DOHH2 (cell line): ENCODE measurements at regions not wholly inside any gene's neighbourhood (a gene's known extent, or its start where the extent isn't known, plus 50 kb on each side); places are given as distances from the start of the nearest gene placed in this dataset.

Experiments used
- H3F3A ChIP-seq: fragments of 200-600 bp; sonication (generic), shearing (Covaris generic); 2 replicates; pipeline ENCODE4 v1.6.0; 2016; ENCODE audit warnings: antibody characterized with exemption, mild to moderate bottlenecking; ENCODE audit not compliant: control insufficient read depth, insufficient read depth
- H3K27ac ChIP-seq: fragments of 200-600 bp; sonication (generic); 2 replicates; pipeline ENCODE4 v1.5.1; 2014; ENCODE audit warnings: low read depth, mild to moderate bottlenecking, low read length, moderate library complexity
- H3K27me3 ChIP-seq: fragments of 200-600 bp; sonication (generic); 2 replicates; pipeline ENCODE4 v1.6.1; 2014; ENCODE audit warnings: mild to moderate bottlenecking, low read length, mixed read lengths; ENCODE audit not compliant: control insufficient read depth
- H3K36me3 ChIP-seq: fragments of 200-600 bp; sonication (generic); 2 replicates; pipeline ENCODE4 v1.6.1; 2014; ENCODE audit warnings: mild to moderate bottlenecking, low read length, moderate library complexity, mixed read lengths; ENCODE audit not compliant: control insufficient read depth
- H3K4me1 ChIP-seq: fragments of 200-600 bp; sonication (generic); 2 replicates; pipeline ENCODE4 v1.6.1; 2014; ENCODE audit warnings: mild to moderate bottlenecking, low read length, mixed read lengths; ENCODE audit not compliant: control insufficient read depth
- H3K4me2 ChIP-seq: fragments of 200-600 bp; sonication (generic); 2 replicates; pipeline ENCODE4 v1.6.0; 2014; ENCODE audit warnings: mild to moderate bottlenecking, low read length, moderate library complexity
- H3K4me3 ChIP-seq: fragments of 200-600 bp; sonication (generic); 2 replicates; pipeline ENCODE4 v1.5.1; 2014; ENCODE audit warnings: mild to moderate bottlenecking, low read length, mixed read lengths
- H3K79me2 ChIP-seq: fragments of 200-600 bp; sonication (generic); 2 replicates; pipeline ENCODE4 v1.6.1; 2014; ENCODE audit warnings: mild to moderate bottlenecking, low read length, mixed read lengths; ENCODE audit not compliant: control insufficient read depth
- H3K9me2 ChIP-seq: fragments of 200-600 bp; sonication (generic); replicated peaks from 2 replicates; pipeline ENCODE4 v1.6.1; 2014; ENCODE audit warnings: mild to moderate bottlenecking, low read length, mixed read lengths; ENCODE audit not compliant: control insufficient read depth
- H3K9me3 ChIP-seq: fragments of 200-600 bp; sonication (generic); 2 replicates; pipeline ENCODE4 v1.6.1; 2014; ENCODE audit warnings: antibody characterized with exemption, low read length, mixed read lengths; ENCODE audit not compliant: control insufficient read depth, insufficient read depth
- H4K20me1 ChIP-seq: fragments of 200-600 bp; sonication (generic); 2 replicates; pipeline ENCODE4 v1.6.0; 2014; ENCODE audit warnings: low read depth, mild to moderate bottlenecking, antibody characterized with exemption, low read length, moderate library complexity; ENCODE audit not compliant: control insufficient read depth, insufficient read depth
- EZH2phosphoT487 ChIP-seq: fragments of 200-600 bp; sonication (generic); IDR thresholded peaks from 2 replicates; pipeline ENCODE4 v1.6.1; 2017; ENCODE audit warnings: borderline replicate concordance, mild to moderate bottlenecking, antibody characterized with exemption, low read length, moderate library complexity, mixed read lengths
- TF ChIP-seq, protein P1 (sequence below): fragments of 200-600 bp; sonication (generic); IDR thresholded peaks from one replicate; pipeline ENCODE4 v1.5.1; 2014; ENCODE audit warnings: antibody characterized with exemption, mild to moderate bottlenecking, low read depth, low read length; ENCODE audit not compliant: poor library complexity, severe bottlenecking

DNA sequence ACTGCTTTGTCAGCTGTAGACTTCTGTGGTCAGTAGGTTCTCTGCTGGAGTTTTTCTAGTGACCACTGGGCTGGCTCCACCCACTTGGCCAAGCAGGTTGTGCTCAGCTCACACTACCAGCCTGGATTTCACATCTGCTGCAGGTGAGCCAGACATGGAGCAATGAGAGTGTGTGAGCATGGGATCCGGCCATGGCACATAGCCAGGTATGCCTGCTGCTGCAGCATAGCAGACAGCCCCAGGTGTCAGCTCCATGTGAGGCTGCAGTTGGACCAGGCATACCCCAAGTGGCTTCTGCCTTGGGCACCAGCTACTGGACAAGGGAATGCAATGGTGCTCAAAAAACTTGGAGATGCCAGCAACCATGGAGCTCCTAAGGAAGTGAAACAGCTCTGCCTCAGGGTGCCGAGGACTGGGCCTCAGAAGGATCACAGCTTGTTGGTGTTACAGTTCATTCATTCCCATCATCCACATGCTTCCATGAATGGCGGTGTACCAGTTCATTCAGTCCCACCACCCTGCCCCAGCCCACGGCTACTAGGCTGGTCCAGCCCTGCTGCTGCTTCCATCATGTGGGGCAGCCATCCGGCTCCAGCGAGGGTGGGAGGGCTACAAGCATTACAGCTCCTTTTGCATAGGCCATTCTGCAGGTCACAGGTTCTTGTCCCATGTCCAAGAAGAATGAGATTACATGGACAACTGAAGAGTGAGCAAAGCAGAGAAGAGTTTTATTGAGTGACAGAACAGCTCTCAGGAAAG lies 389.1 kb upstream of the PCDH7 start:
- Histone ChIP-seq H3K4me3 (no peak overlapping the region), H3F3A (no peaks in the 10 kb centered on the region), H3K4me2 (no peak overlapping the region), H3K9me2 (no peaks in the 10 kb centered on the region), H3K36me3 (no peaks in the 10 kb centered on the region), H3K27ac (no peak overlapping the region), H4K20me1 (no peaks in the 10 kb centered on the region), H3K4me1 (no peaks in the 10 kb centered on the region), H3K27me3 (no peaks in the 10 kb centered on the region), H3K9me3 (peaks cover 13% of the 10 kb centered on the region), H3K79me2 (no peaks in the 10 kb centered on the region)
- TF ChIP-seq, protein P1, sequence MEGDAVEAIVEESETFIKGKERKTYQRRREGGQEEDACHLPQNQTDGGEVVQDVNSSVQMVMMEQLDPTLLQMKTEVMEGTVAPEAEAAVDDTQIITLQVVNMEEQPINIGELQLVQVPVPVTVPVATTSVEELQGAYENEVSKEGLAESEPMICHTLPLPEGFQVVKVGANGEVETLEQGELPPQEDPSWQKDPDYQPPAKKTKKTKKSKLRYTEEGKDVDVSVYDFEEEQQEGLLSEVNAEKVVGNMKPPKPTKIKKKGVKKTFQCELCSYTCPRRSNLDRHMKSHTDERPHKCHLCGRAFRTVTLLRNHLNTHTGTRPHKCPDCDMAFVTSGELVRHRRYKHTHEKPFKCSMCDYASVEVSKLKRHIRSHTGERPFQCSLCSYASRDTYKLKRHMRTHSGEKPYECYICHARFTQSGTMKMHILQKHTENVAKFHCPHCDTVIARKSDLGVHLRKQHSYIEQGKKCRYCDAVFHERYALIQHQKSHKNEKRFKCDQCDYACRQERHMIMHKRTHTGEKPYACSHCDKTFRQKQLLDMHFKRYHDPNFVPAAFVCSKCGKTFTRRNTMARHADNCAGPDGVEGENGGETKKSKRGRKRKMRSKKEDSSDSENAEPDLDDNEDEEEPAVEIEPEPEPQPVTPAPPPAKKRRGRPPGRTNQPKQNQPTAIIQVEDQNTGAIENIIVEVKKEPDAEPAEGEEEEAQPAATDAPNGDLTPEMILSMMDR = no peak
- TF ChIP-seq EZH2phosphoT487 = no peak

DNA sequence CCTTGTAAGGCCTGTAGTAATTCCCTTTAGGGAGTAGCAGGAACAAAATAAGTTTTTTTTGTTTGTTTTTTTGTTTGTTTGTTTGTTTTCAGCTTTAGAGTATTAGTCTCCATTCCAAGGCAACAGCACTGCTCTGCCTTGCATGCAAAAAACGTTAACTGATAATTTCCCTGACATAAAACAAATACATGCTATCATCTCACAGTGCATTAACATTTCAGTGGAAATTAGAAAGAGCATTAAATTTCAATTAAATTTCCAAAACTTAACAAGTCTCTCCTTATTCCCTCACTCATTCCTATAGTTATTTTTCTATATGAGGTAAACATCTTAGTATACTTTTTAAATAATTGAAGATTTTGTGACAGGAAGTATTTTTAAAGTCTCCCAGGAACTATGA lies 378.4 kb upstream of the PCDH7 start:
- TF ChIP-seq, protein P1 = no peak
- no peak for TF ChIP-seq EZH2phosphoT487
- no peaks in the 10 kb centered on the region for H3K9me3 ChIP-seq
- no peaks in the 10 kb centered on the region for H3K4me1 ChIP-seq
- H4K20me1 ChIP-seq = no peaks in the 10 kb centered on the region
- H3K27ac ChIP-seq = no peak overlapping the region
- H3K36me3 ChIP-seq = no peaks in the 10 kb centered on the region
- H3F3A ChIP-seq = no peaks in the 10 kb centered on the region
- H3K79me2 ChIP-seq = no peaks in the 10 kb centered on the region
- no peak overlapping the region for H3K4me3 ChIP-seq
- H3K27me3 ChIP-seq = no peaks in the 10 kb centered on the region
- H3K4me2 ChIP-seq = no peak overlapping the region
- no peaks in the 10 kb centered on the region for H3K9me2 ChIP-seq

DNA sequence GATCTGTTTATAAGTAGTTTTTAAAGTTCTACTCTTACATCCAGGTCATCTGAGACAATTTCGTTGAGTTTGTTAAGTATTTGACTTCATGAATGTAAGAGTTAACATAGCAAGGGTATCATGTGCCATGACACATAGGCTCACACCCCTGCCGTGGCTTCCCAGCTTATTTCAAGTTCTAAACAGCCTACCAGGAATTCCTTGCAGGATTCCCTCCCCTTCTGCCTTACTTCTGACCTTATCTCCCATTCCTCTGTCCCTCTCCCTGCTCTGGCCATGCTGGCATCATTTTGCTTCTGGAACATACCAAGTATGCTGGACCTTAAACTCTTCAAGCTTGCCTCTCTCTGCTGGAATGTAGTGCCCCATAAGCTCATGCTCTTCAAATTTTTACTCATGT lies 369.9 kb upstream of the PCDH7 start:
- no peak overlapping the region for H3K27ac ChIP-seq
- TF ChIP-seq EZH2phosphoT487 = no peak
- TF ChIP-seq, protein P1 = no peak
- H3K9me2 ChIP-seq = no peaks in the 10 kb centered on the region
- no peaks in the 10 kb centered on the region for H3K36me3 ChIP-seq
- no peak overlapping the region for H3K4me2 ChIP-seq
- no peaks in the 10 kb centered on the region for H3F3A ChIP-seq
- no peaks in the 10 kb centered on the region for H3K79me2 ChIP-seq
- H3K27me3 ChIP-seq = no peaks in the 10 kb centered on the region
- no peak overlapping the region for H3K4me3 ChIP-seq
- H4K20me1 ChIP-seq = no peaks in the 10 kb centered on the region
- H3K9me3 ChIP-seq = no peaks in the 10 kb centered on the region
- H3K4me1 ChIP-seq = no peaks in the 10 kb centered on the region
